Esophagus squamous epithelium (tissue), 4 donors: ENCODE measurements at regions not wholly inside any gene's neighbourhood (a gene's known extent, or its start where the extent isn't known, plus 50 kb on each side); places are given as distances from the start of the nearest gene placed in this dataset.

ENCODE experiments used
- POLR2A ChIP-seq, 4 donors: fragments of 450-650 bp; IDR thresholded peaks; one replicate each; pipeline ENCODE4 v1.6.1; 2017; ENCODE audit warnings: antibody characterized with exemption in 4 of 4, mild to moderate bottlenecking in 4 of 4, moderate library complexity in 3 of 4
- TF ChIP-seq, protein P1 (sequence below), 6 experiments: fragments of 450-650 bp in 4 of 6; fragments of 200-600 bp in 2 of 6; sonication (generic) in 2 of 6; IDR thresholded peaks; one replicate each; pipeline ENCODE4 v1.5.1; 2016 to 2019; ENCODE audit warnings: antibody characterized with exemption in 6 of 6, mild to moderate bottlenecking in 4 of 6, moderate library complexity in 4 of 6

DNA sequence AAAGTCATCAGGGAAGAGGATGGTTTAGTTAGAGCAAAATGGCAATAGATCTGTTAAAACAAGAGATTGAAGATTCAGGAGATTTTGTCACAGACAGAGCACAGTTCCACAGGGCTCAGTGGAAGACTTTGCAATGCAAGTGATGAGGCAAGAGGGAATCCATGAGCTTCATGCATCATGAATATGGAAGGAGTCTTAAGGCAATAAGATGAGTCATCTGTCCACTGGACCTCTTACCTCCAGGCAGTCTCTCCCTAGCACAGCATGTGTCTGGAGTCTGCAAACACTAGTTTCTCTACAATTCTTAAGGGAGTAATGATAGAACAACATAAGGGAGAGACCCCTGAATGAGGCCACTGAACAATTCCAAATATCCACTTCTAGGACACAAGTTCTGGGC, 245.7 kb downstream of the NXPE2 start:
- TF ChIP-seq, protein P1, sequence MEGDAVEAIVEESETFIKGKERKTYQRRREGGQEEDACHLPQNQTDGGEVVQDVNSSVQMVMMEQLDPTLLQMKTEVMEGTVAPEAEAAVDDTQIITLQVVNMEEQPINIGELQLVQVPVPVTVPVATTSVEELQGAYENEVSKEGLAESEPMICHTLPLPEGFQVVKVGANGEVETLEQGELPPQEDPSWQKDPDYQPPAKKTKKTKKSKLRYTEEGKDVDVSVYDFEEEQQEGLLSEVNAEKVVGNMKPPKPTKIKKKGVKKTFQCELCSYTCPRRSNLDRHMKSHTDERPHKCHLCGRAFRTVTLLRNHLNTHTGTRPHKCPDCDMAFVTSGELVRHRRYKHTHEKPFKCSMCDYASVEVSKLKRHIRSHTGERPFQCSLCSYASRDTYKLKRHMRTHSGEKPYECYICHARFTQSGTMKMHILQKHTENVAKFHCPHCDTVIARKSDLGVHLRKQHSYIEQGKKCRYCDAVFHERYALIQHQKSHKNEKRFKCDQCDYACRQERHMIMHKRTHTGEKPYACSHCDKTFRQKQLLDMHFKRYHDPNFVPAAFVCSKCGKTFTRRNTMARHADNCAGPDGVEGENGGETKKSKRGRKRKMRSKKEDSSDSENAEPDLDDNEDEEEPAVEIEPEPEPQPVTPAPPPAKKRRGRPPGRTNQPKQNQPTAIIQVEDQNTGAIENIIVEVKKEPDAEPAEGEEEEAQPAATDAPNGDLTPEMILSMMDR (IDR thresholded peaks at IDR 0.05) = no peak
- no peak for TF ChIP-seq POLR2A (IDR thresholded peaks at IDR 0.05)
